ENCODE measurements at regions not wholly inside any gene's neighbourhood (a gene's known extent, or its start where the extent isn't known, plus 50 kb on each side); places are given as distances from the start of the nearest gene placed in this dataset.

- no peaks in the 10 kb centered on the region for H3K9me3 ChIP-seq (replicated peaks in 1 of 2; ENCODE audit: control insufficient read depth in 1 of 2, insufficient read depth in 1 of 2, low read length in 2 of 2)
- no peaks in the 10 kb centered on the region for H3K27me3 Mint-ChIP-seq (ENCODE audit: low read depth in 3 of 3)
- no peak for DNase-seq
- peaks cover 0 to 5% (median 0%) of the 10 kb centered on the region in 7 donors for H3K9me3 Mint-ChIP-seq
- intact Hi-C loops (cut with micrococcal nuclease): no loop called here
- H3K27me3 ChIP-seq (ENCODE audit: control insufficient read depth in 2 of 2, insufficient read depth in 2 of 2, low read length in 2 of 2): no peaks in the 10 kb centered on the region
- H2AFZ ChIP-seq (ENCODE audit: insufficient read depth, low read depth, low read length, poor library complexity, severe bottlenecking): no peak overlapping the region
- H4K20me1 ChIP-seq (ENCODE audit: insufficient read depth, low read length): no peaks in the 10 kb centered on the region
- H3K4me2 ChIP-seq (replicated peaks; ENCODE audit: extremely low read depth, low read length, poor library complexity, severe bottlenecking): no peak overlapping the region
- no peak overlapping the region for H3K9ac ChIP-seq (ENCODE audit: insufficient read depth, low read length, poor library complexity, severe bottlenecking)
- no peaks in the 10 kb centered on the region for H3K4me1 ChIP-seq (ENCODE audit: control insufficient read depth in 1 of 2, insufficient read depth in 2 of 2, low read length in 2 of 2)
- H3K4me3 ChIP-seq (replicated peaks in 1 of 3; ENCODE audit: low read depth in 2 of 3, low read length in 3 of 3): no peak overlapping the region
- no peaks in the 10 kb centered on the region for H3K4me1 Mint-ChIP-seq
- 75% methylated on average over 2 of the region's 5 CpGs for WGBS (ENCODE audit: insufficient coverage)
- H3K27ac Mint-ChIP-seq: no peak overlapping the region
- TF ChIP-seq CTCF (IDR thresholded peaks at IDR 0.05): no peak
- H3K27ac ChIP-seq (ENCODE audit: low read depth in 1 of 2, low read length in 2 of 2): no peak overlapping the region
- no peaks in the 10 kb centered on the region for H3K36me3 Mint-ChIP-seq
- H3K79me2 ChIP-seq (ENCODE audit: insufficient read depth, low read length): no peaks in the 10 kb centered on the region
- H3K36me3 ChIP-seq (replicated peaks in 1 of 2; ENCODE audit: control insufficient read depth in 1 of 2, insufficient read depth in 2 of 2, low read length in 2 of 2): no peaks in the 10 kb centered on the region
- no peak overlapping the region for H3K4me3 Mint-ChIP-seq
These were observed 664.0 kb upstream of the PCDH7 start for GRCh38 chr4:30056016-30056766.

- Mint-ChIP-seq H3K4me3 (no peak overlapping the region), H3K4me1 (no peaks in the 10 kb centered on the region), H3K9me3 (peaks cover 0 to 2% (median 0%) of the 10 kb centered on the region in 7 donors), H3K27me3 (ENCODE audit: low read depth in 3 of 3) (peaks cover 0 to 3% (median 0%) of the 10 kb centered on the region in 3 donors), H3K27ac (no peak overlapping the region), H3K36me3 (no peaks in the 10 kb centered on the region)
- no peak overlapping the region for H3K4me2 ChIP-seq (replicated peaks; ENCODE audit: extremely low read depth, low read length, poor library complexity, severe bottlenecking)
- WGBS (ENCODE audit: insufficient coverage): 55% methylated on average over 1 of the region's 1 CpG
- H3K4me3 ChIP-seq (replicated peaks in 1 of 3; ENCODE audit: low read depth in 2 of 3, low read length in 3 of 3): no peak overlapping the region
- no peak for DNase-seq
- no peaks in the 10 kb centered on the region for H3K4me1 ChIP-seq (ENCODE audit: control insufficient read depth in 1 of 2, insufficient read depth in 2 of 2, low read length in 2 of 2)
- intact Hi-C loops (cut with micrococcal nuclease): no loop called here
- H3K27ac ChIP-seq (ENCODE audit: low read depth in 1 of 2, low read length in 2 of 2): no peak overlapping the region
- no peaks in the 10 kb centered on the region for H3K79me2 ChIP-seq (ENCODE audit: insufficient read depth, low read length)
- H3K9me3 ChIP-seq (replicated peaks in 1 of 2; ENCODE audit: control insufficient read depth in 1 of 2, insufficient read depth in 1 of 2, low read length in 2 of 2): no peaks in the 10 kb centered on the region
- no peaks in the 10 kb centered on the region for H4K20me1 ChIP-seq (ENCODE audit: insufficient read depth, low read length)
- no peak overlapping the region for H2AFZ ChIP-seq (ENCODE audit: insufficient read depth, low read depth, low read length, poor library complexity, severe bottlenecking)
- H3K27me3 ChIP-seq (ENCODE audit: control insufficient read depth in 2 of 2, insufficient read depth in 2 of 2, low read length in 2 of 2): no peaks in the 10 kb centered on the region
- no peaks in the 10 kb centered on the region for H3K36me3 ChIP-seq (replicated peaks in 1 of 2; ENCODE audit: control insufficient read depth in 1 of 2, insufficient read depth in 2 of 2, low read length in 2 of 2)
- no peak for TF ChIP-seq CTCF (IDR thresholded peaks at IDR 0.05)
- no peak overlapping the region for H3K9ac ChIP-seq (ENCODE audit: insufficient read depth, low read length, poor library complexity, severe bottlenecking)
These were observed 651.9 kb upstream of the PCDH7 start for GRCh38 chr4:30068234-30068633.

Data from CD14-positive monocyte (primary cell).